Fibroblast of lung (primary cell): ENCODE measurements at regions not wholly inside any gene's neighbourhood (a gene's known extent, or its start where the extent isn't known, plus 50 kb on each side); places are given as distances from the start of the nearest gene placed in this dataset.

ENCODE experiments used
- DNase-seq, 2 donors: peaks; one replicate each; pipeline versions ENCODE4 v3.0.0 to v3.0.0-alpha.2; 2010; ENCODE audit warnings: low read depth in 2 of 2
- H2AFZ ChIP-seq: 2 replicates; pipeline ENCODE4 v1.5.1; 2012; ENCODE audit warnings: low read length, control low read depth, inconsistent platforms
- H3K27ac ChIP-seq: 2 replicates; pipeline ENCODE4 v1.5.1; 2011; ENCODE audit warnings: low read length, control low read depth; ENCODE audit not compliant: insufficient read depth
- H3K27me3 ChIP-seq: 2 replicates; pipeline ENCODE4 v1.5.1; 2011; ENCODE audit warnings: mild to moderate bottlenecking, low read length; ENCODE audit not compliant: control insufficient read depth, insufficient read depth
- H3K36me3 ChIP-seq: 2 replicates; pipeline ENCODE4 v1.5.1; 2011; ENCODE audit warnings: low read length; ENCODE audit not compliant: control insufficient read depth, insufficient read depth
- H3K4me1 ChIP-seq: 2 replicates; pipeline ENCODE4 v1.5.1; 2011; ENCODE audit warnings: low read length; ENCODE audit not compliant: control insufficient read depth, insufficient read depth; ENCODE audit errors: extremely low read depth
- H3K4me2 ChIP-seq: 2 replicates; pipeline ENCODE4 v1.5.1; 2011; ENCODE audit warnings: low read length, control low read depth; ENCODE audit not compliant: insufficient read depth; ENCODE audit errors: extremely low read depth
- H3K4me3 ChIP-seq, 4 experiments: fragments of 200-600 bp in 1 of 4; sonication (generic) in 1 of 4; replicated peaks in 1 of 4; 2 replicates each; pipeline ENCODE4 v1.5.1; 2011 to 2016; ENCODE audit warnings: low read length in 4 of 4, low read depth in 3 of 4, mild to moderate bottlenecking in 3 of 4, control low read depth in 2 of 4, inconsistent platforms in 1 of 4, mixed read lengths in 1 of 4; ENCODE audit not compliant: insufficient read depth in 1 of 4; ENCODE audit errors: control extremely low read depth in 1 of 4
- H3K79me2 ChIP-seq: 2 replicates; pipeline ENCODE4 v1.5.1; 2012; ENCODE audit warnings: mild to moderate bottlenecking, low read length, inconsistent platforms; ENCODE audit not compliant: control insufficient read depth, insufficient read depth
- H3K9ac ChIP-seq: 2 replicates; pipeline ENCODE4 v1.5.1; 2011; ENCODE audit warnings: mild to moderate bottlenecking, low read length, control low read depth; ENCODE audit not compliant: insufficient read depth
- H3K9me3 ChIP-seq: 2 replicates; pipeline ENCODE4 v1.5.1; 2012; ENCODE audit warnings: low read depth, low read length; ENCODE audit not compliant: control insufficient read depth, insufficient read depth
- H4K20me1 ChIP-seq: 2 replicates; pipeline ENCODE4 v1.5.1; 2011; ENCODE audit warnings: low read length; ENCODE audit not compliant: control insufficient read depth, insufficient read depth; ENCODE audit errors: extremely low read depth
- EZH2 ChIP-seq: IDR thresholded peaks from 2 replicates; pipeline ENCODE4 v1.5.1; 2012; ENCODE audit warnings: low read length, control low read depth, mild to moderate bottlenecking; ENCODE audit errors: missing control alignments
- TF ChIP-seq, protein P1 (sequence below), 2 donors: IDR thresholded peaks in 1 of 2; conservative IDR thresholded peaks in 1 of 2; 1 replicate in 1 of 2; 2 replicates in 1 of 2; pipeline ENCODE4 v1.5.1; 2011 to 2012; ENCODE audit warnings: low read length in 2 of 2, control low read depth in 1 of 2, inconsistent platforms in 1 of 2, low read depth in 1 of 2, mild to moderate bottlenecking in 1 of 2

DNA sequence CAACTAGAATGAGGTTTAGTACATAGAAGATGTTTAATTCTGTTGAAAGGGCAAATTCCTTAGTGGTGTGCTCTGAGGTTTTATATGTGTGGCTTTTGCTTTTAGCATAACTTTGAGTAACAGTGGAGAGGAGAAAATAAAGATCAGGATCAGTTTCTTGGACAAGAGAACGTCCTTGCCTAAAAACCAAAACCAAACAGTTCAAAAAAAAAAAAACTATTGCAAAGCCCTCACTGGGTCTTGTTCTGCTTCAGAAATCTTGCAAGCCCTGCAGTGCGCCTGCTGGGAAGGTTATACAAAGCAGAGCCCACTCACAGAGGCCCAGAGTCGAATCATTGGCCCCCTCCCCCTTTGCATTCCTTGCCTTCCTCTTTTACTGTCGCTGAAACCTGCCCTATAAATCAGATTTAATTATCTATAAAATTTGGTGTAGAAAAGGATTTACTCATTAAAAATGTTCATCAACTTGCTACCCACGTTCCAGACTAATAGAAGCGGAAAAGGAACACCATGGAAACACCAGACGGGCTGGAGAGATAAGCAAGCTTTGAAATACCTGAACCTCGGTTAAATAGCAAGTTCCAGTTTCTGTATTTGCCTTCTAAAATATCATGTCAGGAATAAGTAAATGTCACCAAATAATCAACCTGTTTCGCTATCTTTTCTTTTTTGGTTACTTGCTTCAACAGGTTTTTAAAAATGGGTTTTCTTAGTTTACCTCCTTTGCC, 201.6 kb upstream of the PTBP2 start:
- Histone ChIP-seq H3K27ac (no peak overlapping the region), H3K36me3 (no peaks in the 10 kb centered on the region), H3K4me2 (no peak overlapping the region), H4K20me1 (no peaks in the 10 kb centered on the region), H3K4me1 (peaks cover 3% of the 10 kb centered on the region), H3K9me3 (no peaks in the 10 kb centered on the region), H3K9ac (no peak overlapping the region), H3K79me2 (no peaks in the 10 kb centered on the region), H3K27me3 (no peaks in the 10 kb centered on the region), H2AFZ (no peak overlapping the region), H3K4me3 (no peak overlapping the region)
- TF ChIP-seq EZH2 = no peak
- TF ChIP-seq, protein P1, sequence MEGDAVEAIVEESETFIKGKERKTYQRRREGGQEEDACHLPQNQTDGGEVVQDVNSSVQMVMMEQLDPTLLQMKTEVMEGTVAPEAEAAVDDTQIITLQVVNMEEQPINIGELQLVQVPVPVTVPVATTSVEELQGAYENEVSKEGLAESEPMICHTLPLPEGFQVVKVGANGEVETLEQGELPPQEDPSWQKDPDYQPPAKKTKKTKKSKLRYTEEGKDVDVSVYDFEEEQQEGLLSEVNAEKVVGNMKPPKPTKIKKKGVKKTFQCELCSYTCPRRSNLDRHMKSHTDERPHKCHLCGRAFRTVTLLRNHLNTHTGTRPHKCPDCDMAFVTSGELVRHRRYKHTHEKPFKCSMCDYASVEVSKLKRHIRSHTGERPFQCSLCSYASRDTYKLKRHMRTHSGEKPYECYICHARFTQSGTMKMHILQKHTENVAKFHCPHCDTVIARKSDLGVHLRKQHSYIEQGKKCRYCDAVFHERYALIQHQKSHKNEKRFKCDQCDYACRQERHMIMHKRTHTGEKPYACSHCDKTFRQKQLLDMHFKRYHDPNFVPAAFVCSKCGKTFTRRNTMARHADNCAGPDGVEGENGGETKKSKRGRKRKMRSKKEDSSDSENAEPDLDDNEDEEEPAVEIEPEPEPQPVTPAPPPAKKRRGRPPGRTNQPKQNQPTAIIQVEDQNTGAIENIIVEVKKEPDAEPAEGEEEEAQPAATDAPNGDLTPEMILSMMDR (conservative IDR thresholded peaks at IDR 0.05 in 1 of 2, IDR thresholded peaks at IDR 0.05 in 1 of 2; ENCODE audit: low read depth in 1 of 2, low read length in 2 of 2) = no peak
- peak in 1 of 2 donors; percentile 50 for DNase-seq

DNA sequence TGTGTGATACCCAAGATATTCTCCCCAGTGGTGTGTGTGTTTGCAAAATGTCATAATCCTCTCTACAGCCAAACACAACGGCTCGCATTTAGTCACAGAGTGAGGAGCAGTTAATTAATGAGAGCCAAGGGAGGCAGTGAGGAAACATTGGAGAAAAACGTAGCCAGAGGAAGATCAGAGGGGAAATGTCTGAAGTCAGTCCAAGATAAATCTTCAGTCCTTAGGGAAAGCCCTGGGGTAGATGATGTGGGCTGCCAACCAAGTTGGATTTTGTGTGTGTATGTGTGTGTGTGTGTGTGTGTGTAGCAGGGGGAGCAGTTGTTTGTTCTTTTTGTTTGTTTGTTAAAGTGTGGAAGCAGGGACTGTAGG, 201.0 kb upstream of the PTBP2 start:
- no peaks in the 10 kb centered on the region for H4K20me1 ChIP-seq
- TF ChIP-seq, protein P1 (conservative IDR thresholded peaks at IDR 0.05 in 1 of 2, IDR thresholded peaks at IDR 0.05 in 1 of 2; ENCODE audit: low read depth in 1 of 2, low read length in 2 of 2) = no peak
- no peak for TF ChIP-seq EZH2
- peak; percentile 51 to 70 for DNase-seq
- no peaks in the 10 kb centered on the region for H3K27me3 ChIP-seq
- H3K4me1 ChIP-seq = peaks cover 3% of the 10 kb centered on the region
- no peak overlapping the region for H3K4me3 ChIP-seq
- no peak overlapping the region for H2AFZ ChIP-seq
- H3K36me3 ChIP-seq = no peaks in the 10 kb centered on the region
- H3K9me3 ChIP-seq = no peaks in the 10 kb centered on the region
- H3K9ac ChIP-seq = no peak overlapping the region
- no peaks in the 10 kb centered on the region for H3K79me2 ChIP-seq
- H3K27ac ChIP-seq = no peak overlapping the region
- no peak overlapping the region for H3K4me2 ChIP-seq

DNA sequence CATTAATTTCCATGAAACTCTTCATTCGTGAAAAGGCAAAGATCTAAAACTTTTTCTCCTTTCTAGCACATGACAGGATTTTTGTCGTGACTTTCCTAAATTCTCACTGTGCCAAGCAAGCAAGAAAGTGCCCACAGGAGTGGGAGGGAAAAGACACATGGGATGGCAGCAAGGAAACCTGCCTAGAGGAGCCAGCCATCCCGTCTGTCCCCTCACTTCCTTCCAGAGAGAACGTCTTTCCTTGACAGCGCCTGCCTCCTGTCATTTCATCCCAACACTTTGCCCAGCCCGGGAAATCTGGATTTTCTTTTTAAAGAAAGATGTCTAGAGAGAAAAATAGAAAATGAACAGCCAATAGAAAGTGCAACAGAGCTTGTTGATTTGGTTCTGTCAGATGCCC, 200.6 kb upstream of the PTBP2 start:
- H3K9me3 ChIP-seq = no peaks in the 10 kb centered on the region
- peaks cover 3% of the 10 kb centered on the region for H3K4me1 ChIP-seq
- TF ChIP-seq EZH2 = no peak
- TF ChIP-seq, protein P1 (conservative IDR thresholded peaks at IDR 0.05 in 1 of 2, IDR thresholded peaks at IDR 0.05 in 1 of 2; ENCODE audit: low read depth in 1 of 2, low read length in 2 of 2) = no peak
- no peaks in the 10 kb centered on the region for H3K27me3 ChIP-seq
- H2AFZ ChIP-seq = no peak overlapping the region
- H3K36me3 ChIP-seq = no peaks in the 10 kb centered on the region
- no peaks in the 10 kb centered on the region for H3K79me2 ChIP-seq
- DNase-seq = no peak
- no peak overlapping the region for H3K4me2 ChIP-seq
- no peak overlapping the region for H3K4me3 ChIP-seq
- H3K9ac ChIP-seq = no peak overlapping the region
- H4K20me1 ChIP-seq = no peaks in the 10 kb centered on the region
- no peak overlapping the region for H3K27ac ChIP-seq
